ENCODE measurements at regions not wholly inside any gene's neighbourhood (a gene's known extent, or its start where the extent isn't known, plus 50 kb on each side); places are given as distances from the start of the nearest gene placed in this dataset.

DNA sequence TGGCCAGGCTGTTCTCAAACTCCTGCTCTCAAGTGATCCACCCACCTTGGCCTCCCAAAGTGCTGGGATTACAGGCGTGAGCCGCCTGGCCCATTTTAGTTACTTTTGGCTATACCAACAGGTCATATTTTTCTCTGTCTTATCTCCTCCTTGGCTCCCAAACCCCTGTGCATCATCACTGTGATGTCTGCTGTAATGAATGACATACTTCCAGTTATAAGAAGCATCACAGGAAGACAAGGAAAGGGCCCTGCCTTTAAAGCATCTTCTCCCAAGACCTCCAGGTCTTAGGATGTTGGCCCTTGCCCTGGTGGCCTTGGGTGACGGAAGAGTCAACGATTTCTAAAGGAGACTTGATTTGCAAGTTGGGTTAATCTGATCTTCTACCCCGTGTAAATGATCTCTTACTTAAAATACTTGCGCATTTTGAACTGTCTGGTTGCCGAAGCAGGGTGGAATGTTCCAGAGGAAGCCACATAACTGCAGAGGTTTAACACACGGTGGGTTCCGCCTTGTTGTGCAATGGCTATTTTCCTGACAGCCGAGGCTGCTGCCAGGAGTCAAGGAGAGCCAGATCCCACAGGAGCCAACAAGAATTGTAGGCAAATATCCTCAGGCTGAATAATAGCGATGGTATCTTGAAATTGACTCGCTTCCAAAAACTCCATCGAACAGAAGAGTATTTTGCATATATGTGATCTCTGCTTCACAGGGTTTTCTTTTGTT is 55.7 kb upstream of the PLXNC1 start:
- H3K9me3 ChIP-seq (ENCODE audit: control insufficient read depth, low read depth, low read length), result no peaks in the 10 kb centered on the region
- H3K27ac ChIP-seq (ENCODE audit: low read length), result no peak overlapping the region
- no peak overlapping the region for H3K4me3 ChIP-seq (ENCODE audit: low read length)
- H3K4me1 ChIP-seq (ENCODE audit: control insufficient read depth, low read depth, low read length), result no peaks in the 10 kb centered on the region
- no peak overlapping the region for H3K9ac ChIP-seq (ENCODE audit: low read length)
- no peaks in the 10 kb centered on the region for H3K27me3 ChIP-seq (ENCODE audit: control insufficient read depth, insufficient read depth, low read length)
- H3K36me3 ChIP-seq (ENCODE audit: control insufficient read depth, low read depth, low read length), result no peaks in the 10 kb centered on the region

DNA sequence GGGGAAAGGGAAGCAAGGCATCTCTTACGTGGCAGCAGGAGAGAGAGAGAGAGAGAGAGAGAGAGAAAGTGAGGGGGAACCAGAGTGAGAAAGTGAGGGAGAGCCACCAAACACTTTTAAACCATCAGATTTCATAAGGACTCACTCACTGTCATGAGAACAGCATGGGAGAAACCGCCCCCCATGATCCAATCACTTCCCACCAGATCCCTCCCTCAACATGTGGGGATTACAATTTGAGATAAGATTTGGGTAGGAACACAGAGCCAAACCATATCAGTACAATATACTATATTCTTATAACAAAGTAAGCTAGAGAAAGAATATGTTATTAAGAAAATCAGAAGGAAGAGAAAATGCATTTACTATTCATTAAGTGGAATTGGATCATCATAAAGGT is 53.7 kb upstream of the PLXNC1 start:
- no peak overlapping the region for H3K27ac ChIP-seq (ENCODE audit: low read length)
- H3K4me1 ChIP-seq (ENCODE audit: control insufficient read depth, low read depth, low read length), result no peaks in the 10 kb centered on the region
- no peaks in the 10 kb centered on the region for H3K36me3 ChIP-seq (ENCODE audit: control insufficient read depth, low read depth, low read length)
- H3K27me3 ChIP-seq (ENCODE audit: control insufficient read depth, insufficient read depth, low read length), result no peaks in the 10 kb centered on the region
- no peak overlapping the region for H3K9ac ChIP-seq (ENCODE audit: low read length)
- H3K9me3 ChIP-seq (ENCODE audit: control insufficient read depth, low read depth, low read length), result no peaks in the 10 kb centered on the region
- H3K4me3 ChIP-seq (ENCODE audit: low read length), result no peak overlapping the region

DNA sequence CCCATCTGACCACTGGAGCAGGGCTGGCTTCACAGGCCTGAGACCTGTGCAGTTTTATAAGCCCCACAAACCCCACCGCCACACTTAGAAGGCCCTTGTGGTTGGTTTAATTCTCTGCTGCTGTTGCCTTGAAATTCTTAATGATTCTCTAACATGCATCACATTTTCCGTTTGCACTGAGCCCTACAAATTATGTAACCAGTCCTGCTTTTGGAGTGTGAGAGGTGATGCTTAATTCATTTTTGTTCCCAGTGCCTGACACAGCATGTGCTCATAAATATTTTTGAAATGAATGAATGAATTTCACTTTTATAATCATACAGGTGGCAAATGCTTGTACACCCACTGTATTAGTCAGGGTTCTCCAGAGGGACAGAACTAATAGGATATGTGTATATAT is 52.8 kb upstream of the PLXNC1 start:
- H3K36me3 ChIP-seq (ENCODE audit: control insufficient read depth, low read depth, low read length), result no peaks in the 10 kb centered on the region
- H3K9me3 ChIP-seq (ENCODE audit: control insufficient read depth, low read depth, low read length), result no peaks in the 10 kb centered on the region
- no peak overlapping the region for H3K4me3 ChIP-seq (ENCODE audit: low read length)
- H3K27me3 ChIP-seq (ENCODE audit: control insufficient read depth, insufficient read depth, low read length), result peaks cover 7% of the 10 kb centered on the region
- H3K27ac ChIP-seq (ENCODE audit: low read length), result no peak overlapping the region
- H3K4me1 ChIP-seq (ENCODE audit: control insufficient read depth, low read depth, low read length), result no peaks in the 10 kb centered on the region
- H3K9ac ChIP-seq (ENCODE audit: low read length), result no peak overlapping the region

DNA sequence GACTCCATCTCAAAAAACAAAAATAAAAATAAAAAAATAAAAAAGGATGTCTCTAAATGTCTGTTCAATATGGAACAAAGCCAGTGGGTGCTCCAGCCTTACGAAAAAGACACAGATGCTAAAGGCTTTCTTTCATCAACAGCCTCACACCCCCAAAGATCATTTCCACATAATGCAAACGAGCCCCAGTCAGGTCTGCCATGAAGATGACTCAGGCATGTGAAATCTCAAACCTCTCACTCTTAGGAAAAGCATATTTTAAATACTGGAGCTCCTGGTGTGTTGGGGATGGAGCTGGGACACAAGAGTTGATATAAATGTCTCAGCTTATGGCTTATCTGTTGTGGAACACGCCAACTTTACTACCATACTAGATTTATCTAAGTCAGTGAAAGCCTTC is 49.9 kb upstream of the PLXNC1 start:
- no peak overlapping the region for H3K27ac ChIP-seq (ENCODE audit: low read length)
- no peaks in the 10 kb centered on the region for H3K9me3 ChIP-seq (ENCODE audit: control insufficient read depth, low read depth, low read length)
- H3K4me3 ChIP-seq (ENCODE audit: low read length), result no peak overlapping the region
- peaks cover 2% of the 10 kb centered on the region for H3K4me1 ChIP-seq (ENCODE audit: control insufficient read depth, low read depth, low read length)
- no peak overlapping the region for H3K9ac ChIP-seq (ENCODE audit: low read length)
- H3K27me3 ChIP-seq (ENCODE audit: control insufficient read depth, insufficient read depth, low read length), result peaks cover 22% of the 10 kb centered on the region
- H3K36me3 ChIP-seq (ENCODE audit: control insufficient read depth, low read depth, low read length), result no peaks in the 10 kb centered on the region

Data from iPS-18a (cell line).